C4-2B (cell line): ENCODE measurements at regions not wholly inside any gene's neighbourhood (a gene's known extent, or its start where the extent isn't known, plus 50 kb on each side); places are given as distances from the start of the nearest gene placed in this dataset.

ENCODE experiments used
- H3K27ac ChIP-seq: fragments of 450-650 bp; 2 replicates; pipeline ENCODE4 v1.5.1; 2017
- CTCF ChIP-seq: fragments of 450-650 bp; conservative IDR thresholded peaks from 2 replicates; pipeline ENCODE4 v1.5.1; 2017; ENCODE audit warnings: mild to moderate bottlenecking
- ZFX ChIP-seq: fragments of 450-650 bp; IDR thresholded peaks from 2 replicates; pipeline ENCODE4 v1.6.1; 2017

- no peak overlapping the region for H3K27ac ChIP-seq
Measured at GRCh38 chr5:4720831-4721230, 419.3 kb upstream of the ADAMTS16 start.

GRCh38 chr5:4722886-4723285 lies 417.2 kb upstream of the ADAMTS16 start:
- TF ChIP-seq CTCF (no peak), ZFX (no peak)
- H3K27ac ChIP-seq = no peak overlapping the region

More at GRCh38 chr5:4720831-4721230, 419.3 kb upstream of the ADAMTS16 start:
- TF ChIP-seq CTCF (no peak), ZFX (no peak)

- no peak overlapping the region for H3K27ac ChIP-seq
- no peak for TF ChIP-seq ZFX
- no peak for TF ChIP-seq CTCF
Measured at GRCh38 chr5:4725594-4725993, 414.5 kb upstream of the ADAMTS16 start.

GRCh38 chr5:4730279-4730678 lies 409.9 kb upstream of the ADAMTS16 start:
- H3K27ac ChIP-seq = no peak overlapping the region
- TF ChIP-seq ZFX (no peak), CTCF (no peak)

DNA sequence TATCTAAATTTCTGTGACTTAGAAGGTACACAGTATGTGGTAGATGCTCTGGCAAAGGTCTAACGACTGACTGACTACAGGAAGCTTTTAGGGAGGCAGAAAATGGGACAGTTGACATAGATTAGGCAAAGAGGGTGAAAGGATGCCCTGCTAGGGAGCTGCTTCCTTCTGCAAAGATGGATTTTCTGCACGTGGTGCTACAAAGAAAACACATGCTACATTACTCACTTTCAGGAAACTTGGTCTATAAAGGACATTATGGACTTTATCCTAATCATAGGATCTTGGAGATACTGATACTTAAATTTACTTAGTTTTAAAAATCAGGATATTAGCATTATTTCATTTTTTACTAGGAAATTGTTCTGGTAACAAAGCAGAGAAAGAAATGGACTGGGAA lies 405.8 kb upstream of the ADAMTS16 start:
- no peak for TF ChIP-seq ZFX
- no peak for TF ChIP-seq CTCF

DNA sequence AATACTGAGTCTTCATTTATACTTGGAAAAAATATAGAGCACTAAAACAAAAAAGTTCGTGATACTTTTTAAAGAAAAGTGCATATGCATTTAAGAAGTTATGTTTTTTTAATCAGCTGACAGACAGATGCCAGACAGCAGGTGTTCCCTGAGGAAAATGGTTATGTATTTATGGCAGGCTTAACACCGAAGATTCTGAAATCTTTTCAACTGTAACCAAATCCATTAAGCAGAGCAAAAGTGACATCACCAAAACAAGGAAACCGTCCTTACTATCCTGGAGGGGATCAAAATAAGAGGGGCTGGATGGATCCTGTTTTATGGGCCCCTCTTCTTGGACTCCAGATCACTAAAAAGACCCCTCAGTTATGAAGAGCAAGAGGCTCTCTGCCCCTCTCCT lies 404.9 kb upstream of the ADAMTS16 start:
- TF ChIP-seq CTCF = no peak
- TF ChIP-seq ZFX = no peak
- H3K27ac ChIP-seq = no peak overlapping the region

More for the DNA sequence above, 405.8 kb upstream of the ADAMTS16 start:
- no peak overlapping the region for H3K27ac ChIP-seq

GRCh38 chr5:4737868-4738267 lies 402.3 kb upstream of the ADAMTS16 start:
- TF ChIP-seq ZFX (no peak), CTCF (no peak)
- H3K27ac ChIP-seq = no peak overlapping the region
